ENCODE measurements at regions not wholly inside any gene's neighbourhood (a gene's known extent, or its start where the extent isn't known, plus 50 kb on each side); places are given as distances from the start of the nearest gene placed in this dataset.

GRCh38 chr15:80342148-80342547 is 62.0 kb upstream of the ARNT2 start:
- Histone ChIP-seq H3K4me1 (ENCODE audit: control insufficient read depth, insufficient read depth, low read length, poor library complexity, severe bottlenecking) (no peaks in the 10 kb centered on the region), H3K27ac (ENCODE audit: insufficient read depth, low read length, poor library complexity, severe bottlenecking) (no peak overlapping the region), H3K9me3 (ENCODE audit: control insufficient read depth in 2 of 2, low read length in 2 of 2) (no peaks in the 10 kb centered on the region), H3K4me3 (ENCODE audit: low read depth, low read length) (no peak overlapping the region), H3K27me3 (ENCODE audit: control insufficient read depth, insufficient read depth, low read length) (peaks cover 2% of the 10 kb centered on the region), H3K36me3 (ENCODE audit: control insufficient read depth, insufficient read depth, low read length) (no peaks in the 10 kb centered on the region)
- Mint-ChIP-seq H3K27me3 (peaks cover 4% of the 10 kb centered on the region), H3K36me3 (no peaks in the 10 kb centered on the region), H3K9me3 (peaks cover 0 to 1% (median 0%) of the 10 kb centered on the region in 7 donors), H3K4me1 (no peaks in the 10 kb centered on the region), H3K4me3 (no peak overlapping the region), H3K27ac (no peak overlapping the region)
- DNase-seq (no peak), ATAC-seq (ENCODE audit: low read depth in 2 of 2) (no peak)

DNA sequence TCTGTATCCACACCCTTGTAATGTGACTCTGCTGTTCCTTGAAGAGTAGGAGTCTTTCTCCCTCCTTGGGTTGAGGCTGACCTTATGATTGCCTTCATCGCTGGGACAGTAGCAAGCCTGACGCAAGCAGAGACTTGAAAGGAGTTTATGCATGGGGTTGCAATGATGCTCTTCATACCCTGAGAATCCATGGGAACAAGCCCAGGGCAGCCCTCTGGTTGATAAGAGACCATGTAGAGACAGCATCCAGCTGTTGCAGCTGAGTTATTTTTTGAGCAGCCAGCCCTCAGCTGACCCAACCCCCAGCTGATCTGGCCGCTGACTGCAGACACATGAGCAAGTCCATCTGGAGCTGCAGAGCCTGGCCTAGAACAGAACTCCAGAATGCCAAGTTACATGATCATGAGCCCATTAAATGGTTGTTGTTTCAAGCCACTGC is 60.6 kb upstream of the ARNT2 start:
- no peak overlapping the region for H3K4me3 ChIP-seq (ENCODE audit: low read depth, low read length)
- no peak overlapping the region for H3K27ac ChIP-seq (ENCODE audit: insufficient read depth, low read length, poor library complexity, severe bottlenecking)
- ATAC-seq (ENCODE audit: low read depth in 2 of 2) (no peak), DNase-seq (no peak)
- H3K27me3 ChIP-seq (ENCODE audit: control insufficient read depth, insufficient read depth, low read length) = peaks cover 2% of the 10 kb centered on the region
- no peaks in the 10 kb centered on the region for H3K4me1 ChIP-seq (ENCODE audit: control insufficient read depth, insufficient read depth, low read length, poor library complexity, severe bottlenecking)
- H3K36me3 ChIP-seq (ENCODE audit: control insufficient read depth, insufficient read depth, low read length) = no peaks in the 10 kb centered on the region
- no peak overlapping the region for H3K27ac Mint-ChIP-seq
- H3K9me3 Mint-ChIP-seq = peaks cover 0 to 1% (median 0%) of the 10 kb centered on the region in 7 donors
- no peaks in the 10 kb centered on the region for H3K36me3 Mint-ChIP-seq
- no peaks in the 10 kb centered on the region for H3K4me1 Mint-ChIP-seq
- H3K9me3 ChIP-seq (ENCODE audit: control insufficient read depth in 2 of 2, low read length in 2 of 2) = no peaks in the 10 kb centered on the region
- no peak overlapping the region for H3K4me3 Mint-ChIP-seq
- H3K27me3 Mint-ChIP-seq = peaks cover 9% of the 10 kb centered on the region

DNA sequence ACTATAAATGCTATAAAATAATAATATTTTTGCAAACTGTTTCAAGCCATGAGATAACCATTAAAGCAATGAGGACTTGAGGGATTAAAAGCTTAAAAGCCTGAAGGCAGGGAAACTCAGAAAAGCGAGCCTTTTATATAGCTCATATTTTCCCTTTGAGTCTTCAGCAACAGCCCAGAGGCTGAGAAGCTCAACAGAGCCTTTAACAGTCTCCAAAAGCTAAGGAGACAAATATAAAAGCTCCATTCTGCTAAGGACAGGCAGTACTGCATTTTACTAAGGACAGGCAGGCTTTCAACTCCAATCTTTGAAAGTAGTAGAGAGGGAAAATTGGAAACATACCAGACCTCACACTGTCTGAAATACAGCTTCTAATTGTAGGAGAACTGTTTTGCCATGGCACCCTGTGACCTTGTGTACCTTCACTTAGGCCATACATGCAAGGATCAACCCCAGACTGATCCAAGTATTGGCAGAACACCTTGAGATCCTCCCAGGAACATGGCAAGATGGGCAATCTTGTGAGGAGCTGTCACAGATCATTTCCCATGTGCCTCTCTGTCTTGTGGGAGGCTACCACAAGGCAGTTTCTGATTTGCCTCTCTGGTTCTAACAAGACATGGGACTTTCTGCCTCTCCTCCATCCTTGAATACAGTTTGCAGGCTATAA is 53.1 kb upstream of the ARNT2 start:
- peaks cover 0 to 1% (median 0%) of the 10 kb centered on the region in 7 donors for H3K9me3 Mint-ChIP-seq
- Histone ChIP-seq H3K4me3 (ENCODE audit: low read depth, low read length) (no peak overlapping the region), H3K4me1 (ENCODE audit: control insufficient read depth, insufficient read depth, low read length, poor library complexity, severe bottlenecking) (no peaks in the 10 kb centered on the region), H3K27me3 (ENCODE audit: control insufficient read depth, insufficient read depth, low read length) (peaks cover 10% of the 10 kb centered on the region), H3K36me3 (ENCODE audit: control insufficient read depth, insufficient read depth, low read length) (no peaks in the 10 kb centered on the region), H3K27ac (ENCODE audit: insufficient read depth, low read length, poor library complexity, severe bottlenecking) (no peak overlapping the region), H3K9me3 (ENCODE audit: control insufficient read depth in 2 of 2, low read length in 2 of 2) (no peaks in the 10 kb centered on the region)
- no peak for ATAC-seq (ENCODE audit: low read depth in 2 of 2)
- no peak for DNase-seq
- peaks cover 17% of the 10 kb centered on the region for H3K27me3 Mint-ChIP-seq
- H3K27ac Mint-ChIP-seq = no peak overlapping the region
- H3K4me3 Mint-ChIP-seq = no peak overlapping the region
- no peaks in the 10 kb centered on the region for H3K36me3 Mint-ChIP-seq
- H3K4me1 Mint-ChIP-seq = no peaks in the 10 kb centered on the region
